Coronary artery (tissue), 2 donors: ENCODE measurements at regions not wholly inside any gene's neighbourhood (a gene's known extent, or its start where the extent isn't known, plus 50 kb on each side); places are given as distances from the start of the nearest gene placed in this dataset.

ENCODE experiments used
- DNase-seq: peaks from one replicate; pipeline ENCODE4 v3.0.0-alpha.2; 2017; ENCODE audit warnings: low spot score
- H3K27ac ChIP-seq, 2 donors: fragments of 200-600 bp; sonication (generic); one replicate each; pipeline ENCODE4 v1.5.1; 2016 to 2019
- H3K4me3 ChIP-seq: fragments of 200-600 bp; sonication (generic); 2 replicates; pipeline ENCODE4 v1.5.1; 2016; ENCODE audit warnings: mild to moderate bottlenecking, moderate library complexity
- TF ChIP-seq, protein P1 (sequence below): fragments of 200-600 bp; sonication (generic); IDR thresholded peaks from one replicate; pipeline ENCODE4 v1.5.1; 2019; ENCODE audit warnings: antibody characterized with exemption

- TF ChIP-seq, protein P1, sequence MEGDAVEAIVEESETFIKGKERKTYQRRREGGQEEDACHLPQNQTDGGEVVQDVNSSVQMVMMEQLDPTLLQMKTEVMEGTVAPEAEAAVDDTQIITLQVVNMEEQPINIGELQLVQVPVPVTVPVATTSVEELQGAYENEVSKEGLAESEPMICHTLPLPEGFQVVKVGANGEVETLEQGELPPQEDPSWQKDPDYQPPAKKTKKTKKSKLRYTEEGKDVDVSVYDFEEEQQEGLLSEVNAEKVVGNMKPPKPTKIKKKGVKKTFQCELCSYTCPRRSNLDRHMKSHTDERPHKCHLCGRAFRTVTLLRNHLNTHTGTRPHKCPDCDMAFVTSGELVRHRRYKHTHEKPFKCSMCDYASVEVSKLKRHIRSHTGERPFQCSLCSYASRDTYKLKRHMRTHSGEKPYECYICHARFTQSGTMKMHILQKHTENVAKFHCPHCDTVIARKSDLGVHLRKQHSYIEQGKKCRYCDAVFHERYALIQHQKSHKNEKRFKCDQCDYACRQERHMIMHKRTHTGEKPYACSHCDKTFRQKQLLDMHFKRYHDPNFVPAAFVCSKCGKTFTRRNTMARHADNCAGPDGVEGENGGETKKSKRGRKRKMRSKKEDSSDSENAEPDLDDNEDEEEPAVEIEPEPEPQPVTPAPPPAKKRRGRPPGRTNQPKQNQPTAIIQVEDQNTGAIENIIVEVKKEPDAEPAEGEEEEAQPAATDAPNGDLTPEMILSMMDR, result no peak
- H3K27ac ChIP-seq, result no peak overlapping the region
Observed at GRCh38 chr1:94646786-94647555, 105.4 kb upstream of the F3 start.

GRCh38 chr1:94646141-94646643, 104.6 kb upstream of the F3 start:
- DNase-seq, result no peak
- Histone ChIP-seq H3K27ac (no peak overlapping the region), H3K4me3 (no peak overlapping the region)
- TF ChIP-seq, protein P1, result no peak

More at GRCh38 chr1:94646786-94647555, 105.4 kb upstream of the F3 start:
- DNase-seq, result no peak
- no peak overlapping the region for H3K4me3 ChIP-seq

GRCh38 chr1:94644352-94644751, 102.8 kb upstream of the F3 start:
- Histone ChIP-seq H3K27ac (no peak overlapping the region), H3K4me3 (no peak overlapping the region)
- TF ChIP-seq, protein P1, result no peak
- no peak for DNase-seq

DNA sequence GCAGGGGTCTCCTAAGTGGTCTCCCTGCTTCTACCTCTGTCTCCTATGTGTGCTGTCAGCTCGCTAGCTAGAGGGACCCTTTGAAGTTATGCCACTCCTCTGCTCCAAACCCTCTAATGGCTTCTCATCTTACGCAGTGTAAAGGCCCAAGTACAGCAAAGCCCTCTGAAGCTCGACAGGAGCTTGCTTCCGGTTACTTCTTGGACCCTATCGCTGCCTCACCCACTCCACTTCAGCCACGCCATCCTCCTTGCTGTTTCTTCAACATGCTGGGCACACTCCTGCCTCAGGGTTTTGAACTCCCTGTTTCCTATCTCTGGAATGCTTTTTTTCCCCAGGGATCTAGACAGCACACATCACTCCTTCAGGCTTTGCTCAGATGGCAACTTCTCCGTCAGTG, 102.3 kb upstream of the F3 start:
- DNase-seq, result no peak
- TF ChIP-seq, protein P1, result no peak
- H3K4me3 ChIP-seq, result no peak overlapping the region
- no peak overlapping the region for H3K27ac ChIP-seq

DNA sequence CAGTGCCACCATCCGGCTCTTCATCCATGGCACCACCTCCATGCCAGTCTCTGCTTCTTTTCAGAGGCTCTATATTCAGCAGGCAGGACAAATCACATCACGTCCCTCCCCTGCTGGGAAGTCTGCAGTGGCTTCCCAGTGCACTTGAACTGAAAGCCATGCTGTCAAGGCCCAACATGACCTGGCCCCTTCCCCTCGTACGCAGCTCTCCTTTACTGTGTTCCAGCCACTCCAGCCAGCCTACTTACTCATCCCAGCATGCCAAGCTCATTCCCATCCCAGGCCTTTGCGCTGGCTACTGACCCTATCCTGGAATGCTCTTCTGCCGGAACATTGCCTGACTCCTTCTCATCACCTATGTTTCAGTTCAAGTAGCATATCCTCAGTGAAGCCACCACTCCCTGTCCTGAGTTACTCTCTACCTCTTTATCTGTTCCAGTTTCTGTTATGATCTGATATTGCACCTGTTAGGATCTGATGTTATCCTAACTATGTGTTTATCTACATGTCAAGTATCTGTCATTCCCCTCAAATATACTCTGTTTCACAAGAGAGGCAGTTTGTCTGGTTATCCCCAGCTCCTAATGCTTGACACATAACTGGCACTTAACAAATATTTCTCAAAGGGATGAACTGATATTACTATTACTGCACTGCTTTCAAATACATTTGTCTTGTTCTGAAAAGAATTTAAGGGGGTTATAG, 101.2 kb upstream of the F3 start:
- no peak overlapping the region for H3K4me3 ChIP-seq
- TF ChIP-seq, protein P1, result no peak
- no peak for DNase-seq
- no peak overlapping the region for H3K27ac ChIP-seq

DNA sequence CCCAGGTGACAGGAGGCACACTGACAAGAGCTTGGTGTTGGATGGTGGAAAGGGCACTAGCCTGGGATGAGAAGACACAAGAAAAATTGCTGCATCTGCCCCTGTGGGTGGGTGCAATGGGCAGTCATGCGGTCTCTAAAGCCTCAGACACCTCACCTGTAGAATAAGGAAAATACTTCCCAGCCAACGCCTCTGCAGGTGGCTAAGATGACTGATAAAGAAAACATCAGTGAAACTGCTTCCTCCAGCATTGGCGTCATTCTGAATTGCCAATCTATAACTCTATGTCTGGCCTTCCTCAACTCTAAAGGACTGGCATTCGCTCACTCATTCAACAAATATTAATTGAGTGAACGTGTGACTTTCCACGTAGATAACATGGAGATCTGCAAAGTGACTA, 100.4 kb upstream of the F3 start:
- Histone ChIP-seq H3K4me3 (no peak overlapping the region), H3K27ac (no peak overlapping the region)
- TF ChIP-seq, protein P1, result no peak
- DNase-seq, result no peak
